ENCODE measurements at regions not wholly inside any gene's neighbourhood (a gene's known extent, or its start where the extent isn't known, plus 50 kb on each side); places are given as distances from the start of the nearest gene placed in this dataset.

DNA sequence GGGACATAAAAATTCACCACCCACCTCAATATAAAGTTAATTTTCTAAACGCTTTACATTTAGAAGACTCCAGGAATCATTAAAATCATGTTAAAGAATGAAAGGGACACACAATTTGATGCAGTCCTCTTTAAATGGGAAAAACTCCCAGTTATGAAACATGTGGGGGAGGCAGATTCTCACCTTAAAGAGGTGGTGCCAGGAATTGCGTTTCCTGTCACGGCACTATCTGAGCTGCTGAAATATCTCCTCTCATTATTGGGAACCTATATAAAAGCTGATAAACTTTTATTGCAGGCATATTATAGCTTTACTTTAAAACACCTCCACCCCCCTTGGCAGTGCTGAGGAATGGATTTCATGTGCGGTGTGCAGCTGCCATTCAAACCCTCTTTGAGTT is 94.8 kb upstream of the SORCS3 start (continued):
- no peak for TF ChIP-seq EED (IDR thresholded peaks at IDR 0.05; ENCODE audit: low read depth)
- no peak for TF ChIP-seq HDAC2 (IDR thresholded peaks at IDR 0.05)

DNA sequence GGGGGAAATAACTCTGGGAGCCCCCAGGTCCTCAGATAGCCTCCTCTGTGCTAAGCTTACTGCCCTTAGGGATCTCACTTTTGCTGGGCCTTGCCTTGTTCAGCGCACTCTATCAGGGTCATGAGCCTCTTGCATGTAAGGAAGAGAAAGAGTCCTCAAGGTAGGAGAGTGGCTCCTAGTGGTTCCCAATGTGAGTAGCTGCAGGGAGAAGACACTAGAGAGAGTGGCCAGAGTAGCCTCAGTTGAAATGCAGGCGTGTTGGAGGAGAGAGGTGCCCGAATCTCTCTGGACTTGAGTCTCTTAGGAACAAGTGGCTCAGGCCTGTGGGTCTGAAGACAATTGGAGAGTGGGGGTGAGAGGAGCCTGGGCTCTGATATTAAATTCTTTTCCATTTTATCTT is 94.3 kb upstream of the SORCS3 start:
- 29% methylated on average over 3 of the region's 3 CpGs for WGBS (ENCODE audit: insufficient coverage, insufficient replicate concordance, low lambda C conversion rate, missing lambda C conversion rate)
- ATAC-seq: 0 out of 3 replicates have a peak, but pooled peaks have one; percentile 27
- intact Hi-C loops (cut with micrococcal nuclease; ENCODE audit: unreplicated experiment) (no loop called here), in situ Hi-C loops (cut with MboI) (no loop called here)
- ChIA-PET CTCF (interaction anchor here (0.5 to 0.8 kb wide), 3 partner anchors 86 to 1144 kb away, joined by 3 read pairs; partner anchors contain the start of gene CFAP58), POLR2A (no interaction called here), SMC1A (ENCODE audit: uncharacterized antibody, unreplicated experiment) (interaction anchor here (1.7 kb wide), 1 partner anchor 9 kb away, joined by 4 read pairs; no protein-coding TSS in a partner anchor), RAD21 (ENCODE audit: unreplicated experiment) (no interaction called here)
- H3K9ac ChIP-seq (ENCODE audit: control insufficient read depth, insufficient read depth, low read length): no peak overlapping the region
- no peaks in the 10 kb centered on the region for H3K79me2 ChIP-seq (ENCODE audit: control insufficient read depth, insufficient read depth, low read length)
- no peak for DNase-seq (ENCODE audit: low read depth, low spot score)
- H2AFZ ChIP-seq (ENCODE audit: control insufficient read depth, low read depth, low read length): no peak overlapping the region
- no peaks in the 10 kb centered on the region for H3K4me1 ChIP-seq (ENCODE audit: control insufficient read depth, insufficient read depth, low read length)
- H3K4me3 ChIP-seq: no peak overlapping the region
- H3K27ac ChIP-seq (ENCODE audit: control insufficient read depth, insufficient read depth): no peak overlapping the region
- no peak for FAIRE-seq
- no peaks in the 10 kb centered on the region for H4K20me1 ChIP-seq (ENCODE audit: control insufficient read depth, insufficient read depth)
- no peak overlapping the region for H3K4me2 ChIP-seq (ENCODE audit: control insufficient read depth, insufficient read depth)
- no peaks in the 10 kb centered on the region; a peak in 1 of 4 replicates for H3K27me3 ChIP-seq (replicated peaks in 1 of 2; ENCODE audit: control insufficient read depth in 2 of 2, insufficient read depth in 2 of 2, low read length in 1 of 2)
- H3K36me3 ChIP-seq (ENCODE audit: control insufficient read depth in 2 of 2, insufficient read depth in 2 of 2, low read length in 1 of 2): no peaks in the 10 kb centered on the region
- no peaks in the 10 kb centered on the region for H3K9me3 ChIP-seq (replicated peaks; ENCODE audit: control insufficient read depth, insufficient read depth, low read length)
- BruUV-seq (replicated peaks): no TSS peak
- TF ChIP-seq NKRF (conservative IDR thresholded peaks at IDR 0.05) (no peak), WRNIP1 (IDR thresholded peaks at IDR 0.05; ENCODE audit: borderline replicate concordance, low read depth, low read length) (no peak), ZNF622 (IDR thresholded peaks at IDR 0.05) (no peak), PAX8 (IDR thresholded peaks at IDR 0.05) (no peak), GABPA (IDR thresholded peaks at IDR 0.05; ENCODE audit: low read depth) (no peak), PAX5 (IDR thresholded peaks at IDR 0.05; ENCODE audit: borderline replicate concordance, low read depth, low read length) (no peak), SMAD1 (IDR thresholded peaks at IDR 0.05; ENCODE audit: low read depth, partially characterized antibody) (no peak), CHD1 (IDR thresholded peaks at IDR 0.05; ENCODE audit: low read depth, low read length) (no peak), SUZ12 (IDR thresholded peaks at IDR 0.05; ENCODE audit: unreplicated experiment) (no peak), CBFB (IDR thresholded peaks at IDR 0.05; ENCODE audit: low read depth) (no peak), NFYA (IDR thresholded peaks at IDR 0.05; ENCODE audit: borderline replicate concordance, low read depth, low read length) (no peak), FOXK2 (IDR thresholded peaks at IDR 0.05) (no peak), RCOR1 (conservative IDR thresholded peaks at IDR 0.05; ENCODE audit: low read depth, low read length) (no peak), POLR2A (IDR thresholded peaks at IDR 0.05; ENCODE audit: low read depth, low read length) (no peak), HDAC2 (IDR thresholded peaks at IDR 0.05) (no peak), KDM1A (IDR thresholded peaks at IDR 0.05; ENCODE audit: borderline replicate concordance) (no peak)
- TF ChIP-seq, protein P1, sequence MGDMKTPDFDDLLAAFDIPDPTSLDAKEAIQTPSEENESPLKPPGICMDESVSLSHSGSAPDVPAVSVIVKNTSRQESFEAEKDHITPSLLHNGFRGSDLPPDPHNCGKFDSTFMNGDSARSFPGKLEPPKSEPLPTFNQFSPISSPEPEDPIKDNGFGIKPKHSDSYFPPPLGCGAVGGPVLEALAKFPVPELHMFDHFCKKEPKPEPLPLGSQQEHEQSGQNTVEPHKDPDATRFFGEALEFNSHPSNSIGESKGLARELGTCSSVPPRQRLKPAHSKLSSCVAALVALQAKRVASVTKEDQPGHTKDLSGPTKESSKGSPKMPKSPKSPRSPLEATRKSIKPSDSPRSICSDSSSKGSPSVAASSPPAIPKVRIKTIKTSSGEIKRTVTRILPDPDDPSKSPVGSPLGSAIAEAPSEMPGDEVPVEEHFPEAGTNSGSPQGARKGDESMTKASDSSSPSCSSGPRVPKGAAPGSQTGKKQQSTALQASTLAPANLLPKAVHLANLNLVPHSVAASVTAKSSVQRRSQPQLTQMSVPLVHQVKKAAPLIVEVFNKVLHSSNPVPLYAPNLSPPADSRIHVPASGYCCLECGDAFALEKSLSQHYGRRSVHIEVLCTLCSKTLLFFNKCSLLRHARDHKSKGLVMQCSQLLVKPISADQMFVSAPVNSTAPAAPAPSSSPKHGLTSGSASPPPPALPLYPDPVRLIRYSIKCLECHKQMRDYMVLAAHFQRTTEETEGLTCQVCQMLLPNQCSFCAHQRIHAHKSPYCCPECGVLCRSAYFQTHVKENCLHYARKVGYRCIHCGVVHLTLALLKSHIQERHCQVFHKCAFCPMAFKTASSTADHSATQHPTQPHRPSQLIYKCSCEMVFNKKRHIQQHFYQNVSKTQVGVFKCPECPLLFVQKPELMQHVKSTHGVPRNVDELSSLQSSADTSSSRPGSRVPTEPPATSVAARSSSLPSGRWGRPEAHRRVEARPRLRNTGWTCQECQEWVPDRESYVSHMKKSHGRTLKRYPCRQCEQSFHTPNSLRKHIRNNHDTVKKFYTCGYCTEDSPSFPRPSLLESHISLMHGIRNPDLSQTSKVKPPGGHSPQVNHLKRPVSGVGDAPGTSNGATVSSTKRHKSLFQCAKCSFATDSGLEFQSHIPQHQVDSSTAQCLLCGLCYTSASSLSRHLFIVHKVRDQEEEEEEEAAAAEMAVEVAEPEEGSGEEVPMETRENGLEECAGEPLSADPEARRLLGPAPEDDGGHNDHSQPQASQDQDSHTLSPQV (IDR thresholded peaks at IDR 0.05): no peak
- TF ChIP-seq, protein P2, sequence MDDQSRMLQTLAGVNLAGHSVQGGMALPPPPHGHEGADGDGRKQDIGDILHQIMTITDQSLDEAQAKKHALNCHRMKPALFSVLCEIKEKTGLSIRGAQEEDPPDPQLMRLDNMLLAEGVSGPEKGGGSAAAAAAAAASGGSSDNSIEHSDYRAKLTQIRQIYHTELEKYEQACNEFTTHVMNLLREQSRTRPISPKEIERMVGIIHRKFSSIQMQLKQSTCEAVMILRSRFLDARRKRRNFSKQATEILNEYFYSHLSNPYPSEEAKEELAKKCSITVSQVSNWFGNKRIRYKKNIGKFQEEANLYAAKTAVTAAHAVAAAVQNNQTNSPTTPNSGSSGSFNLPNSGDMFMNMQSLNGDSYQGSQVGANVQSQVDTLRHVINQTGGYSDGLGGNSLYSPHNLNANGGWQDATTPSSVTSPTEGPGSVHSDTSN (IDR thresholded peaks at IDR 0.05; ENCODE audit: insufficient replicate concordance, low read depth, low read length): no peak

Data from GM12878 (cell line).